IMR-90 (cell line): ENCODE measurements at regions not wholly inside any gene's neighbourhood (a gene's known extent, or its start where the extent isn't known, plus 50 kb on each side); places are given as distances from the start of the nearest gene placed in this dataset.

ENCODE experiments used
- ATAC-seq: fragments of 200-7000 bp; cut with Tn5 transposase; 2 replicates; pipeline ENCODE4 v1.9.1; 2020; ENCODE audit warnings: low read depth, mild to moderate bottlenecking, moderate library complexity
- BruUV-seq: library from RNA; stranded (reverse); fragments of 400-500 nt; replicated peaks from 2 replicates; lab custom pipeline; 2021; lab: Mats Ljungman, UMichigan
- CTCF ChIA-PET: fragments of 300-600 bp; formaldehyde crosslinking; extraction: SDS; loops from one replicate; lab custom pipeline; 2021; ENCODE audit warnings: antibody characterized with exemption; lab: Yijun Ruan, JAX
- POLR2A ChIA-PET: fragments of 300-600 bp; sonication (Branson Sonifier 250); formaldehyde crosslinking; loops from one replicate; lab custom pipeline; 2022; ENCODE audit warnings: antibody characterized with exemption; ENCODE audit not compliant: unreplicated experiment; lab: Charles Lee
- DNase-seq: peaks from one replicate; pipeline ENCODE4 v3.0.0; 2013
- H2AFZ ChIP-seq: replicated peaks from 2 replicates; pipeline ENCODE3; 2013; ENCODE audit warnings: low read length, mild to moderate bottlenecking; ENCODE audit not compliant: poor library complexity
- H2AK5ac ChIP-seq: 2 replicates; pipeline ENCODE4 v1.6.1; 2013; ENCODE audit warnings: low read depth, low read length, inconsistent platforms
- H2AK9ac ChIP-seq: replicated peaks from 2 replicates; pipeline ENCODE3; 2013; ENCODE audit warnings: mild to moderate bottlenecking, low read depth, low read length, moderate library complexity; ENCODE audit not compliant: poor library complexity
- H2BK120ac ChIP-seq: 2 replicates; pipeline ENCODE4 v1.6.1; 2013; ENCODE audit warnings: low read depth, low read length, inconsistent platforms
- H2BK15ac ChIP-seq: 3 replicates; pipeline ENCODE4 v1.6.1; 2013; ENCODE audit warnings: low read depth, low read length, inconsistent platforms
- H2BK20ac ChIP-seq: 2 replicates; pipeline ENCODE4 v1.6.1; 2013; ENCODE audit warnings: low read depth, mild to moderate bottlenecking, inconsistent platforms, low read length, moderate library complexity
- H2BK5ac ChIP-seq: 2 replicates; pipeline ENCODE4 v1.6.1; 2013; ENCODE audit warnings: mild to moderate bottlenecking, low read depth, low read length, inconsistent platforms; ENCODE audit not compliant: poor library complexity, severe bottlenecking
- H3K14ac ChIP-seq: replicated peaks from 2 replicates; pipeline ENCODE4 v1.6.1; 2013; ENCODE audit warnings: low read depth, low read length, inconsistent platforms
- H3K18ac ChIP-seq: 2 replicates; pipeline ENCODE4 v1.6.1; 2013; ENCODE audit warnings: low read depth, low read length, control low read depth
- H3K23ac ChIP-seq: 2 replicates; pipeline ENCODE4 v1.6.1; 2013; ENCODE audit warnings: low read depth, low read length, inconsistent platforms
- H3K27ac ChIP-seq: 2 replicates; pipeline ENCODE4 v1.5.1; 2013; ENCODE audit warnings: mild to moderate bottlenecking, control low read depth, low read length; ENCODE audit not compliant: insufficient read depth
- H3K27me3 ChIP-seq: 2 replicates; pipeline ENCODE4 v1.6.1; 2013; ENCODE audit warnings: low read length; ENCODE audit not compliant: control insufficient read depth, insufficient read depth
- H3K36me3 ChIP-seq: 2 replicates; pipeline ENCODE4 v1.6.1; 2013; ENCODE audit warnings: low read length, mixed read lengths; ENCODE audit not compliant: control insufficient read depth, insufficient read depth
- H3K4ac ChIP-seq: 2 replicates; pipeline ENCODE4 v1.6.1; 2013; ENCODE audit warnings: low read depth, low read length, inconsistent platforms
- H3K4me1 ChIP-seq: 2 replicates; pipeline ENCODE4 v1.6.1; 2013; ENCODE audit warnings: low read length, mixed read lengths; ENCODE audit not compliant: control insufficient read depth, insufficient read depth
- H3K4me2 ChIP-seq: 2 replicates; pipeline ENCODE4 v1.6.1; 2013; ENCODE audit warnings: low read depth, mild to moderate bottlenecking, control low read depth, low read length, moderate library complexity
- H3K4me3 ChIP-seq: 2 replicates; pipeline ENCODE4 v1.5.1; 2013; ENCODE audit warnings: low read depth, mild to moderate bottlenecking, control low read depth, low read length, moderate library complexity; ENCODE audit not compliant: insufficient read depth
- H3K56ac ChIP-seq: 2 replicates; pipeline ENCODE4 v1.6.1; 2013; ENCODE audit warnings: low read length, inconsistent platforms; ENCODE audit not compliant: insufficient read depth; ENCODE audit errors: extremely low read depth
- H3K79me1 ChIP-seq, 2 experiments: 2 replicates each; pipeline ENCODE4 v1.6.1; 2013; ENCODE audit warnings: low read length in 2 of 2, inconsistent platforms in 1 of 2, low read depth in 1 of 2
- H3K9ac ChIP-seq: 2 replicates; pipeline ENCODE4 v1.6.1; 2013; ENCODE audit warnings: low read depth, low read length, control low read depth
- H3K9me1 ChIP-seq: 2 replicates; pipeline ENCODE4 v1.6.1; 2013; ENCODE audit warnings: low read length, inconsistent platforms; ENCODE audit not compliant: insufficient read depth
- H3K9me3 ChIP-seq: 2 replicates; pipeline ENCODE4 v1.6.1; 2013; ENCODE audit warnings: low read length; ENCODE audit not compliant: control insufficient read depth, insufficient read depth
- H4K20me1 ChIP-seq: 2 replicates; pipeline ENCODE4 v1.6.1; 2013; ENCODE audit warnings: low read length, inconsistent platforms; ENCODE audit not compliant: insufficient read depth
- H4K5ac ChIP-seq: 2 replicates; pipeline ENCODE4 v1.6.1; 2013; ENCODE audit warnings: mild to moderate bottlenecking, low read depth, low read length, control low read depth
- H4K8ac ChIP-seq, 2 experiments: 2 replicates each; pipeline ENCODE4 v1.6.1; 2013; ENCODE audit warnings: low read depth in 2 of 2, low read length in 2 of 2, control low read depth in 1 of 2, inconsistent platforms in 1 of 2
- H4K91ac ChIP-seq: 2 replicates; pipeline ENCODE4 v1.6.1; 2013; ENCODE audit warnings: low read depth, low read length, inconsistent platforms; ENCODE audit not compliant: insufficient read depth
- BHLHE40 ChIP-seq: fragments of 150-350 bp; IDR thresholded peaks from 2 replicates; pipeline ENCODE4 v1.6.1; 2016; ENCODE audit warnings: mild to moderate bottlenecking, low read depth, low read length
- CEBPB ChIP-seq: IDR thresholded peaks from 2 replicates; pipeline ENCODE4 v1.6.1; 2012; ENCODE audit warnings: low read depth, low read length, improper control_type of control experiment
- CHD1 ChIP-seq: IDR thresholded peaks from 2 replicates; pipeline ENCODE4 v1.6.1; 2012; ENCODE audit warnings: low read depth, low read length, improper control_type of control experiment
- FOS ChIP-seq: fragments of 150-350 bp; IDR thresholded peaks from 2 replicates; pipeline ENCODE4 v1.6.1; 2016; ENCODE audit warnings: low read depth, low read length
- MAFK ChIP-seq: IDR thresholded peaks from 2 replicates; pipeline ENCODE4 v1.6.1; 2012; ENCODE audit warnings: low read depth, low read length, improper control_type of control experiment
- MAZ ChIP-seq: IDR thresholded peaks from 2 replicates; pipeline ENCODE4 v1.6.1; 2012; ENCODE audit warnings: low read depth, mild to moderate bottlenecking, low read length, improper control_type of control experiment, moderate library complexity, borderline replicate concordance
- MXI1 ChIP-seq: IDR thresholded peaks from 2 replicates; pipeline ENCODE4 v1.6.1; 2012; ENCODE audit warnings: low read depth, mild to moderate bottlenecking, low read length, moderate library complexity, borderline replicate concordance
- NFE2L2 ChIP-seq: fragments of 150-350 bp; IDR thresholded peaks from 2 replicates; pipeline ENCODE4 v1.6.1; 2016; ENCODE audit warnings: low read depth, mild to moderate bottlenecking, low read length
- POLR2A ChIP-seq: IDR thresholded peaks from 2 replicates; pipeline ENCODE4 v1.6.1; 2012; ENCODE audit warnings: mild to moderate bottlenecking, low read depth, low read length
- RAD21 ChIP-seq: IDR thresholded peaks from 2 replicates; pipeline ENCODE4 v1.6.1; 2012; ENCODE audit warnings: low read length, improper control_type of control experiment
- RCOR1 ChIP-seq: IDR thresholded peaks from 2 replicates; pipeline ENCODE4 v1.6.1; 2012; ENCODE audit warnings: mild to moderate bottlenecking, low read length, improper control_type of control experiment; ENCODE audit not compliant: insufficient replicate concordance
- RFX5 ChIP-seq: IDR thresholded peaks from 2 replicates; pipeline ENCODE4 v1.8.0; 2012; ENCODE audit warnings: low read depth, mild to moderate bottlenecking, low read length, moderate library complexity
- SMC3 ChIP-seq: fragments of 150-350 bp; IDR thresholded peaks from 2 replicates; pipeline ENCODE4 v1.6.1; 2016; ENCODE audit warnings: low read depth, mild to moderate bottlenecking, antibody characterized with exemption, low read length, moderate library complexity
- WGBS, 2 experiments: methylation state at CpG; one replicate each; pipeline versions ENCODE4 v1.1.5 to v1.1.7; 2013; ENCODE audit warnings: missing lambda C conversion rate in 2 of 2; ENCODE audit not compliant: insufficient read length in 1 of 2; ENCODE audit errors: extremely low coverage in 2 of 2; 5-methylcytosine and 5-hydroxymethylcytosine counted together
- dilution Hi-C: fragments of 300-500 bp; cut with HindIII; formaldehyde crosslinking; loops from one replicate; pipeline ENCODE4 v1.14.3; 2018; ENCODE audit warnings: low sequenced_read_pairs; ENCODE audit not compliant: unreplicated experiment
- in situ Hi-C: fragments of 300-500 bp; cut with MboI; formaldehyde crosslinking; loops from 3 replicates; pipeline ENCODE4 v1.14.3; 2019; ENCODE audit warnings: low sequenced_read_pairs, inconsistent platforms, mixed read lengths
- intact Hi-C: fragments of 100-400 bp; cut with micrococcal nuclease; formaldehyde crosslinking; loops from 2 replicates; pipeline ENCODE4 v1.10.0; 2022
- TF ChIP-seq, protein P1 (sequence below): fragments of 150-350 bp; IDR thresholded peaks from 2 replicates; pipeline ENCODE4 v1.6.1; 2016; ENCODE audit warnings: low read depth, mild to moderate bottlenecking, low read length, moderate library complexity, borderline replicate concordance
- TF ChIP-seq, protein P2 (sequence below): conservative IDR thresholded peaks from 2 replicates; pipeline ENCODE4 v1.5.1; 2012; ENCODE audit warnings: mild to moderate bottlenecking, low read depth, low read length, improper control_type of control experiment
- TF ChIP-seq, protein P3 (sequence below): fragments of 150-350 bp; IDR thresholded peaks from 2 replicates; pipeline ENCODE4 v1.6.1; 2017; ENCODE audit warnings: mild to moderate bottlenecking, antibody characterized with exemption, low read length, low read depth

DNA sequence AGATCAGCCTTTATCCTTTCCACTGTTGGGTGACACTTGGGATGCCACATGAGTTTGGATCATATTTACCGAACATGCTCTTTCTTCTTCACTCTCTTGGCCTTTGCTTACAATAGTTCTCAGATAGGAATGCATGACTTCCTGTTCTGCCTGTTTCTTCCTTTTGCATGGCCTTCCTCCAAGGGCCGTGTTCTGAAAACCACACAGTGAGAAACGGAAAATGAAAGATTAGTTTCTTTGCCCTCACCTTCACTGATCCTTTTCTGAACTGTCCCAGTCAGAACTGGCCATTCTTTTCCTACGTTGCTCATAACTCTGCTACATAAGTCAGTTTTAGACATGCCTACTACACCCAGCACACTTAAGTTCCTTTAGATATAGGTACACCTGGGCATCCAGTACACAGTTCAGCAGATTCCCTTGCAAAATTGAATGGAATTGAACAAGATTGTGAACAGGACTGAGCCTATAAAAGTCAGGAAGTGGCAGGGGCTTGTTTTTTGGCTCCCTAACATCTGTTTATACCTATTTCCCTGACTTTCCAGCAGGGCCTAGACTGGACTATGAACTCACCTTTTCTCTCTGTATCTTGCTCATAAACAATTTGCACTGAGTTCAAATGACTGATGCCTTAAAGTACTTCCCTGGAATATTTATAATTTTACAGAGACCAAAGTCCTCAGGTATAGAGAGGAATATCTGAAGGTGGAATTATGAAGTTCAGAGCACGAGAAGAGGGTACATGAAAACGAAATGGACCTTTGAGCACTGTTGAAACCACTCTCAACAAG, 186.4 kb upstream of the ST6GAL2 start:
- DNase-seq (no peak), ATAC-seq (no peak)
- no peak overlapping the region for H4K5ac ChIP-seq
- TF ChIP-seq SMC3 = no peak
- TF ChIP-seq, protein P1, sequence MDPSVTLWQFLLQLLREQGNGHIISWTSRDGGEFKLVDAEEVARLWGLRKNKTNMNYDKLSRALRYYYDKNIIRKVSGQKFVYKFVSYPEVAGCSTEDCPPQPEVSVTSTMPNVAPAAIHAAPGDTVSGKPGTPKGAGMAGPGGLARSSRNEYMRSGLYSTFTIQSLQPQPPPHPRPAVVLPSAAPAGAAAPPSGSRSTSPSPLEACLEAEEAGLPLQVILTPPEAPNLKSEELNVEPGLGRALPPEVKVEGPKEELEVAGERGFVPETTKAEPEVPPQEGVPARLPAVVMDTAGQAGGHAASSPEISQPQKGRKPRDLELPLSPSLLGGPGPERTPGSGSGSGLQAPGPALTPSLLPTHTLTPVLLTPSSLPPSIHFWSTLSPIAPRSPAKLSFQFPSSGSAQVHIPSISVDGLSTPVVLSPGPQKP = no peak
- no peak for TF ChIP-seq RCOR1
- no peak for TF ChIP-seq CHD1
- TF ChIP-seq, protein P2, sequence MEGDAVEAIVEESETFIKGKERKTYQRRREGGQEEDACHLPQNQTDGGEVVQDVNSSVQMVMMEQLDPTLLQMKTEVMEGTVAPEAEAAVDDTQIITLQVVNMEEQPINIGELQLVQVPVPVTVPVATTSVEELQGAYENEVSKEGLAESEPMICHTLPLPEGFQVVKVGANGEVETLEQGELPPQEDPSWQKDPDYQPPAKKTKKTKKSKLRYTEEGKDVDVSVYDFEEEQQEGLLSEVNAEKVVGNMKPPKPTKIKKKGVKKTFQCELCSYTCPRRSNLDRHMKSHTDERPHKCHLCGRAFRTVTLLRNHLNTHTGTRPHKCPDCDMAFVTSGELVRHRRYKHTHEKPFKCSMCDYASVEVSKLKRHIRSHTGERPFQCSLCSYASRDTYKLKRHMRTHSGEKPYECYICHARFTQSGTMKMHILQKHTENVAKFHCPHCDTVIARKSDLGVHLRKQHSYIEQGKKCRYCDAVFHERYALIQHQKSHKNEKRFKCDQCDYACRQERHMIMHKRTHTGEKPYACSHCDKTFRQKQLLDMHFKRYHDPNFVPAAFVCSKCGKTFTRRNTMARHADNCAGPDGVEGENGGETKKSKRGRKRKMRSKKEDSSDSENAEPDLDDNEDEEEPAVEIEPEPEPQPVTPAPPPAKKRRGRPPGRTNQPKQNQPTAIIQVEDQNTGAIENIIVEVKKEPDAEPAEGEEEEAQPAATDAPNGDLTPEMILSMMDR = no peak
- TF ChIP-seq POLR2A = no peak
- TF ChIP-seq CEBPB = no peak
- TF ChIP-seq NFE2L2 = no peak
- TF ChIP-seq MAFK = no peak
- no peak for TF ChIP-seq FOS
- no peak for TF ChIP-seq BHLHE40
- TF ChIP-seq RAD21 = no peak
- TF ChIP-seq MAZ = no peak
- TF ChIP-seq, protein P3, sequence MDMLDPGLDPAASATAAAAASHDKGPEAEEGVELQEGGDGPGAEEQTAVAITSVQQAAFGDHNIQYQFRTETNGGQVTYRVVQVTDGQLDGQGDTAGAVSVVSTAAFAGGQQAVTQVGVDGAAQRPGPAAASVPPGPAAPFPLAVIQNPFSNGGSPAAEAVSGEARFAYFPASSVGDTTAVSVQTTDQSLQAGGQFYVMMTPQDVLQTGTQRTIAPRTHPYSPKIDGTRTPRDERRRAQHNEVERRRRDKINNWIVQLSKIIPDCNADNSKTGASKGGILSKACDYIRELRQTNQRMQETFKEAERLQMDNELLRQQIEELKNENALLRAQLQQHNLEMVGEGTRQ = no peak
- no peak for TF ChIP-seq RFX5
- no peak for TF ChIP-seq MXI1
- H3K36me3 ChIP-seq = no peaks in the 10 kb centered on the region
- in situ Hi-C loops (no loop called here), intact Hi-C loops (no loop called here), dilution Hi-C loops (no loop called here)
- no peak overlapping the region for H3K9ac ChIP-seq
- peaks cover 2% of the 10 kb centered on the region for H3K9me3 ChIP-seq
- H2AK9ac ChIP-seq = no peak overlapping the region
- no peak overlapping the region for H2BK120ac ChIP-seq
- CTCF ChIA-PET = no interaction called here
- no peak overlapping the region for H3K4me2 ChIP-seq
- H2AFZ ChIP-seq = no peak overlapping the region
- POLR2A ChIA-PET = no interaction called here
- no peaks in the 10 kb centered on the region for H3K27me3 ChIP-seq
- H2BK20ac ChIP-seq = no peak overlapping the region
- no peak overlapping the region for H3K18ac ChIP-seq
- no peaks in the 10 kb centered on the region for H3K79me1 ChIP-seq
- no peak overlapping the region for H3K4me3 ChIP-seq
- no peak overlapping the region for H3K4ac ChIP-seq
- H2BK15ac ChIP-seq = no peak overlapping the region
- no peak overlapping the region for H3K23ac ChIP-seq
- H3K4me1 ChIP-seq = no peaks in the 10 kb centered on the region
- no peak overlapping the region for H4K8ac ChIP-seq
- no peak overlapping the region for H3K27ac ChIP-seq
- BruUV-seq = no TSS peak
- WGBS, 2 experiments = no CpG with 5 or more reads among the region's 6 CpGs
- no peak overlapping the region for H2BK5ac ChIP-seq
- H2AK5ac ChIP-seq = no peak overlapping the region
- no peaks in the 10 kb centered on the region for H4K20me1 ChIP-seq
- no peak overlapping the region for H4K91ac ChIP-seq
- no peak overlapping the region for H3K14ac ChIP-seq
- H3K56ac ChIP-seq = no peak overlapping the region
- no peaks in the 10 kb centered on the region for H3K9me1 ChIP-seq
